ENCODE measurements at regions not wholly inside any gene's neighbourhood (a gene's known extent, or its start where the extent isn't known, plus 50 kb on each side); places are given as distances from the start of the nearest gene placed in this dataset.

GRCh38 chr20:19944772-19945459 lies 72.2 kb upstream of the NAA20 start:
- H3K4me2 ChIP-seq (ENCODE audit: low read length), result peak overlapping the region; percentile 48
- no peak overlapping the region for H3K4me3 Mint-ChIP-seq (ENCODE audit: unreplicated experiment)

GRCh38 chr20:19945732-19946670 lies 71.2 kb upstream of the NAA20 start:
- Mint-ChIP-seq H3K4me3 (ENCODE audit: unreplicated experiment) (no peak overlapping the region), H3K36me3 (ENCODE audit: low read depth, unreplicated experiment) (peaks cover 1% of the 10 kb centered on the region), H3K9me3 (ENCODE audit: unreplicated experiment) (no peaks in the 10 kb centered on the region), H3K4me1 (ENCODE audit: low read depth, unreplicated experiment) (peaks cover 22% of the 10 kb centered on the region), H3K27ac (ENCODE audit: unreplicated experiment) (no peak overlapping the region), H3K27me3 (ENCODE audit: low read depth, unreplicated experiment) (no peaks in the 10 kb centered on the region)
- Histone ChIP-seq H3K36me3 (ENCODE audit: insufficient read depth, low read length) (no peaks in the 10 kb centered on the region), H3K4me2 (ENCODE audit: low read length) (peak overlapping the region; percentile 48), H3K4me3 (ENCODE audit: insufficient read depth, low read depth, low read length) (no peak overlapping the region), H3K4me1 (ENCODE audit: insufficient read depth, low read length) (peaks cover 26% of the 10 kb centered on the region), H3K9me3 (ENCODE audit: insufficient read depth, low read depth, low read length) (no peaks in the 10 kb centered on the region), H3K9ac (ENCODE audit: low read length) (peak overlapping the region; percentile 35), H3K27ac (ENCODE audit: low read depth, low read length) (peak overlapping the region; percentile 69), H2AFZ (ENCODE audit: low read depth, low read length) (no peak overlapping the region), H3K79me2 (ENCODE audit: insufficient read depth, low read length) (no peaks in the 10 kb centered on the region), H4K20me1 (ENCODE audit: insufficient read depth, low read length) (no peaks in the 10 kb centered on the region), H3K27me3 (ENCODE audit: insufficient read depth, low read length) (no peaks in the 10 kb centered on the region)
- FAIRE-seq, result no peak
- DNase-seq (ENCODE audit: low read depth), result no peak
- TF ChIP-seq EZH2 (IDR thresholded peaks at IDR 0.05; ENCODE audit: insufficient read depth, low read length), result no peak
- no peak for TF ChIP-seq CTCF (IDR thresholded peaks at IDR 0.05; ENCODE audit: insufficient read depth, low read depth, low read length)

More at GRCh38 chr20:19944772-19945459, 72.2 kb upstream of the NAA20 start:
- H3K4me1 ChIP-seq (ENCODE audit: insufficient read depth, low read length), result peaks cover 26% of the 10 kb centered on the region
- no peak overlapping the region for H2AFZ ChIP-seq (ENCODE audit: low read depth, low read length)
- no peak for TF ChIP-seq CTCF (IDR thresholded peaks at IDR 0.05; ENCODE audit: insufficient read depth, low read depth, low read length)
- no peak for TF ChIP-seq EZH2 (IDR thresholded peaks at IDR 0.05; ENCODE audit: insufficient read depth, low read length)
- H3K36me3 Mint-ChIP-seq (ENCODE audit: low read depth, unreplicated experiment), result peaks cover 6% of the 10 kb centered on the region
- H3K36me3 ChIP-seq (ENCODE audit: insufficient read depth, low read length), result no peaks in the 10 kb centered on the region
- H3K27me3 ChIP-seq (ENCODE audit: insufficient read depth, low read length), result no peaks in the 10 kb centered on the region
- no peak for FAIRE-seq
- H3K27ac Mint-ChIP-seq (ENCODE audit: unreplicated experiment), result peak overlapping the region; percentile 18
- H3K27ac ChIP-seq (ENCODE audit: low read depth, low read length), result peak overlapping the region; percentile 69
- H3K9ac ChIP-seq (ENCODE audit: low read length), result peak overlapping the region; percentile 35
- H4K20me1 ChIP-seq (ENCODE audit: insufficient read depth, low read length), result no peaks in the 10 kb centered on the region
- H3K4me3 ChIP-seq (ENCODE audit: insufficient read depth, low read depth, low read length), result no peak overlapping the region
- no peaks in the 10 kb centered on the region for H3K9me3 Mint-ChIP-seq (ENCODE audit: unreplicated experiment)
- H3K27me3 Mint-ChIP-seq (ENCODE audit: low read depth, unreplicated experiment), result no peaks in the 10 kb centered on the region
- no peaks in the 10 kb centered on the region for H3K9me3 ChIP-seq (ENCODE audit: insufficient read depth, low read depth, low read length)
- peaks cover 33% of the 10 kb centered on the region for H3K4me1 Mint-ChIP-seq (ENCODE audit: low read depth, unreplicated experiment)
- H3K79me2 ChIP-seq (ENCODE audit: insufficient read depth, low read length), result no peaks in the 10 kb centered on the region
- DNase-seq (ENCODE audit: low read depth), result peak; percentile 85
